Right ventricle myocardium inferior (tissue), 1 donor: ENCODE measurements at regions not wholly inside any gene's neighbourhood (a gene's known extent, or its start where the extent isn't known, plus 50 kb on each side); places are given as distances from the start of the nearest gene placed in this dataset.

Source experiments
- ATAC-seq: fragments of 200-7000 bp; cut with Tn5 transposase; one replicate; pipeline ENCODE4 v1.9.1; 2020; ENCODE audit warnings: mild to moderate bottlenecking, moderate library complexity
- DNase-seq: peaks from one replicate; pipeline ENCODE4 v3.0.0; 2021; ENCODE audit errors: missing footprints
- intact Hi-C: fragments of 100-400 bp; cut with DNase I; formaldehyde crosslinking; loops from one replicate; pipeline ENCODE4 v1.11.0; 2022
- donor health status: DM: no; HTN: yes; CAD: no; lungs with severe emphysema.

GRCh38 chr16:14341324-14342225, 270.5 kb downstream of the MRTFB start:
- no peak for DNase-seq
- intact Hi-C loops, result no loop called here
- no peak for ATAC-seq

DNA sequence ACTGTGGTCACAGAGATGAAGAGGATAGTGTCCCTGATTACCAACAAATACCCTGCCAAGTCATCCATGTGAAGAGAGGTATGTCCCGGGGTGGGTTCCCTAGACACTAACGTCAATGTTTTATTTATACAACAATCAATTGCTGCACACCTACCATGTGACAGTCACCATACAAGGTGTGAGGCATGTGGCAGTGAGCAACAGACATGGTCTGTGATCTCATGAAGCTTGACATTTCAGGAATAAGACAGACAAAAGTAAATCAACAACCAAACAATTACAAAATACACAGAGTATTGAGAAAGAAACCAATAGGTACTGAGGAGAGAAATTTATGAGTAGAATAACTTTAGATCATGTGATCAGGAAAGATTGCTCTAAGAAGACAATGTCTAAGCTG, 268.6 kb downstream of the MRTFB start:
- intact Hi-C loops, result no loop called here
- ATAC-seq, result no peak
- no peak for DNase-seq

DNA sequence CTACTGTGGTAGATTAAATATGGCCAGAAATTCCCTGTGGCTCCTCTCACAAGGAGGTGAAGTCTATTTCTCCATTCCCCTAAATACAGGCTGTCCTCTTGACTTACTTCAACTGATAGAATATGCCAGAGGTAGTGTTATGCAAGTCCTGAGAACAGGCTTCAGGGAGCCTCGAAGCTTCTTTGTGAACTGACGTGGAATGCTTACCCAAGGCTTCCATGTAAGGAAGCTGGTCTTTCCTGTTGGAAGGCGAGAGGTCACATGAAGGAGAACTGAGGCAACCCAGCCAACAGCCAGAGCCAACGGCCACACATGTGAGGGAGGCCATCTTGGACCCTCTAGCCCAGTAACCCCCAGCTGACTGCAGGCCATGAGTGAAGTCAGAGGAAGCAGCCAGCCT, 267.9 kb downstream of the MRTFB start:
- intact Hi-C loops, result no loop called here
- DNase-seq (no peak), ATAC-seq (no peak)

DNA sequence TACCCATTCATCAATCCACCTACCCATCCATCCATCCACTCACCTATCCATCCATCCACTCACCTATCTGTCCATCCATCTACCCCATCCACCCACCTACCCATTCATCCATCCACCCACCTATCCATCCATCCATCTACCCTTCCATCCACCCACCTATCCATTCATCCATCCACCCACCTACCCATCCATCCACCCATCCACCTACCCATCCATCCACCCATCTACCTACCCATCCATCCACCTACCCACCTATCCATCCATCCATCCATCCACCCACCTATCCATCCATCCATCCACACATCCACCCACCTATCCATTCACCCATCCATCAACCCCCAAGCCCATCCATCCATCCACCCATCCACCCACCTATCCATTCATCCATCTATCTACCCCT, 267.1 kb downstream of the MRTFB start:
- intact Hi-C loops, result no loop called here
- ATAC-seq, result no peak
- no peak for DNase-seq

- intact Hi-C loops, result no loop called here
- ATAC-seq, result peak; percentile 55
Observed at GRCh38 chr16:14337303-14338191, 266.4 kb downstream of the MRTFB start.

DNA sequence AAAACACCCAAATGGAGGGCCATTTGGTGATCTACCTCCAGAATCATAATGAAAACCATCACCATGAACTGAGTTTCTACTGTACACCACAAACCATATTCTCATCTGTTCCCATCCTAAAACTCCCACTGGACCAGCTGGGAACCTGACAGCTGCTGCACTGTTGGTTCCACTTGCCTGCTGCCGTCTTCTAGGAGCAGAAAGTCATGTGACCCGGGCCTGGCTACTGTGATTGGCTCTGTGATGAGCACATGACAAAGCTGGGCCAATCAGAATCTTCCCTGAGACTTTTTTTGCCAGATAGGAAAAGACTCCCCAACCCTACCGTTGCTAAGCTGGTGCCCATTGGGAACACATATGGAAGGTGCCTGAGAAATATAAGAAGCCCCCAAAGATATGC, 264.2 kb downstream of the MRTFB start:
- ATAC-seq, result no peak
- intact Hi-C loops, result no loop called here

More at GRCh38 chr16:14337303-14338191, 266.4 kb downstream of the MRTFB start:
- DNase-seq, result no peak

DNA sequence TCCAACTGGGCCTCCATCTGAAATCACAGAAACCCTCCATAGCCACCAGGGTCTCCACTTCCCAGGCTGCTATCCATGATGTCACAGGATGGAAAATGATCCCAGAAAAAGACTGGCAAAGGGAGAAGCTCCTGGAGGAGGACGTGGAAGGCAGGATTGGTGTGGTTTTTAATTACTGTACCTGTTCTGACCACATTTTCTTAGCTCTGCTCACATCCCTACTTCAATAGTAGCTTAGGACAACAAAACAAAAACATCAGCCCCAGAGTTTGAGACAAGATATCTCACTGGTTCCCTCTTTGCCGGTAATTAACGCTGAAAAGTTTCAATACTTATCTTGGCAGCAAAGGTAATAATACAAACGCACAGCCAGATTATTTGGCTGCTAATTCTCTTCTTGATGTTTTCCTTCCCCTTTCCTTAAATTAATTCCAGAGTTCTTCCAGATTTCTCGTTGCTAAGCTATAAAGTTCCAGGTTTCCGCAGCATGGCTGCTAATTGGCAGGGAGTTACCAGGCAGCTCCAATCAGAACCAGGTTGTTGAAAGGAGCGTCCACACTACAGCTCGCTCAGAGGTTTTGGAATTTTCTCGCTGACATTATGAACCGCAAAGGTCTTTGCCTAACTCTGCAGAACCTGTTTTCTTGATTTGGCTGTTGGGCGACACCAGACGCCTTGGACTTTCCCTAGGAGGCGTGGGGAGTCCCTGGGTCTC, 263.4 kb downstream of the MRTFB start:
- no peak for DNase-seq
- intact Hi-C loops, result no loop called here
- no peak for ATAC-seq

More for the DNA sequence above, 264.2 kb downstream of the MRTFB start:
- no peak for DNase-seq

DNA sequence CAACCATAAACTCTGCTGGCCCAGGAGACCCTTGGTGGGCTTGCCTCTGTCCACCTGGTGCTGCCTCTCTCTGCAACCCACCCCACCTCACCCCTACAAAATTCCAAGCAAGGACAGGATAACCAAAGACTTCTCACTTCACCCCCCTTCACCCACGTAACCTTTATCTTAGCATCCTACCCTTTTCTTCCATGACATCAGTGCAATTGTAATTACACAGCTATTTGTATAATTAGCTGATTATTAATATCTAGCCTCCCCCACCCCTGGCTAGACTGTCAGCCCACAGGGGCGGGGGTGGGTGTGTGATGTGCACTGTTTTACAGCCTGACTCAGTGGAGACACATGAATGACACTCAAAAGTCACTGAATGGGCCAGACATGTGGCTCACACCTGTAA, 262.2 kb downstream of the MRTFB start:
- DNase-seq (no peak), ATAC-seq (no peak)
- intact Hi-C loops, result no loop called here

GRCh38 chr16:14331020-14331419, 259.9 kb downstream of the MRTFB start:
- DNase-seq (no peak), ATAC-seq (no peak)
- intact Hi-C loops, result no loop called here

DNA sequence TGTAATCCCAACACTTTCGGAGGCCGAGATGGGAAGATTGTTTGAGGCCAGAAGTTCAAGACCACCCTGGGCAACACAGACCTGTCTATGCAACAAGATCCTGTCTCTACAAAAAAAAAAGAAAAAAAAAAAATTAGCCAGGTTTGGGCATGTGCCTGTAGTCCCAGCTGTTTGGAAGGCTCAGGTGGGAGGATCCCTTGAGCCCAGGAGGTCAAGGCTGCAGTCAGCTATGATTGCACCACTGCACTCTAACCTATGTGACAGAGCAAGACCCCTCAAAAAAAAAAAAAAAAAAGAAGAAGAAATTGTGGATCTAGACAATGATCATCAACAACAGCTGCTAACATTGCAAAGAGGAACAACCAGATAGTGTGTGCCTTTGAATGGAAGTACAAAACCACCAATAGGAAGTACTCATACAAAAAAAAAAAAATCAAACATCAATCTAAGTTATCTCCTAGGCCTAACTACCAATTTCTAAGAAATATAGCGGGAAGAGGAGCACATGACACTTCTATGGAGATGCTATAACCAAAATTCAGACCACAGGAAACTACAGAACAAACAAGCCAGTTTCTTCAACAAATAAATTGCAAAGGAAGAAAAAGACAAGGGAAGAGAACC, 258.7 kb downstream of the MRTFB start:
- no peak for ATAC-seq
- DNase-seq, result no peak
- intact Hi-C loops, result no loop called here

DNA sequence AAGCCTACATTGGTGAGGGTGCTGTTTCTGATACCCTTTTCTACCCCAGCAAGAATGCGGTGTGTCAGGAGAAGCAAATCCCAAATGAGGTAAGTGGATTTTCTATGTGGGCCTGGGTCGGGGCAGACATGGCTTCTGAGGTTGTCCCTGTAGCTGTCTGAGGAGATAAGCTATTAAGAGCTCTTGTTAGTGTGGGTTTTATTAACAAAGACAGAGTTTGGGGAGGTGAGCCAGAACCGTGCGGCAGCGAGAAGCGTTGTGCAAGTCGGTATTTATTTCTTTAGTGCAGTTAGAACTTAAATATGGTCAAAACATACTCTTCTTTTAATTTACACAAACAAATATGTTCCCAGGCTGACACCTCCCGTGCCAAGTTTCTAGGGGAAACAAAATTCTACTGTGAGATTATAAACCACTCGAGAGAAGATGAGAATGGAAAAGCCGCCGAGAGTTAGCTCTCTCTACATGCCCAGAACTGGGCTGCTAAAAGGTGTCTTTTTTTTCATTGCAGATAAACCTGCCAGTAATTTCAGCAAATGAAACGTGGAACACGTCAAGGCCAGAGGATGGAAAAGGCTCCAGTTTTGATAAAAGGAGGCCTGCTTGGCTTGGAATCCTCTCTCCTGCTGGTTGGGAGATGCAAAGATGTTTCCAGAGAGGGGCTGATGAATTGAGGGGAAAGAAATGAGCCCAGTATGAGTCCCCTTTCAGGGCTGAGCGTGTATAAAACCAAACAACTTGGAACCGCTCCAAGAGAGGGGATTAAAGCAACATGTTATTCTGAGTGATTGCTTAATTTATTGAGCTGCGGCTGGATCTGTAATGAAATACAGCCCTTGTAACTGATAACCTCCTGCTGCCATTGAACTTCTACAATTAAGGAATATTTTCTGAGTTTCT, 254.6 kb downstream of the MRTFB start:
- intact Hi-C loops, result no loop called here
- DNase-seq (no peak), ATAC-seq (peak; percentile 74)

DNA sequence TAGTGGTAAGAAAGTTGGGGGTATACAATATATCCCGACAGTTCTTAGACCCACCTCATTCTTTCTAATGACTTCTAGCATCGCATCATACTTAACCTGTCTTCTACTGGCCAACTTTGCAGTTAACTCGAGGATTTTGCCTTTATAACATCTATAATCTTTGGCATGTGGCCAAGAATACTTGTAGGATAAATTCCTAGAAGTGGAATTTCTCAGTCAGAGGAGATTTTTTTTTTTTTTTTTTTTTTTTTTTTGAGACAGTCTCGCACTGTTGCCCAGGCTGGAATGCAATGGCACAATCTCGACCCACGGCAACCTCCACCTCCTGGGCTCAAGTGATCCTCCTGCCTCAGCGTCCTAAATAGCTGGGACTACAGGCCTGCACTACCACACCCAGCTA, 253.5 kb downstream of the MRTFB start:
- ATAC-seq (no peak), DNase-seq (no peak)
- intact Hi-C loops, result loop anchor here (5.0 kb wide), 1 partner anchor 163 kb away; no protein-coding TSS in a partner anchor

- ATAC-seq, result no peak
- intact Hi-C loops, result loop anchor here (5.0 kb wide), 1 partner anchor 165 kb away; no protein-coding TSS in a partner anchor
- DNase-seq, result no peak
Observed at GRCh38 chr16:14322186-14322585, 251.1 kb downstream of the MRTFB start.

GRCh38 chr16:14321542-14321941, 250.4 kb downstream of the MRTFB start:
- DNase-seq (no peak), ATAC-seq (peak; percentile 81)
- intact Hi-C loops, result loop anchor here (5.0 kb wide), 1 partner anchor 166 kb away; no protein-coding TSS in a partner anchor

DNA sequence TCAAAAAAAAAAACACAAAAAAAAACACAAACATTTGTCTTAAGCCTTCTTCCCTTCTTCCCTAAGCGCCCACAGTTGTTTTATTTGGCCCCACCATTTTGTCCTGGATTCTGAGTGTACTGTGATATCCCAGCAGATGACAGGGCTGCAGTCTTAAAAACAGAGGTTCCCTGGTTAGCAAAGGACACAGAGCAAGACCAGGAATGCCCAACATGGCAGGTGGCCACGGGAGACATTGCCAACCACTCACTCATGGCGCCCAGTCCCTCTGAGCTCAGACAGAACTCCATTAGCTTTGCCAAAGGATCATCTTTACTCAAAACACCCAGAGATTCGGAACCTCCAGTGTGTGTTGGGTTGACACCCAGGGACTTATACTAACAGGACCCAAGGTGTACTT, 249.3 kb downstream of the MRTFB start:
- no peak for DNase-seq
- peak; percentile 45 for ATAC-seq
- intact Hi-C loops, result loop anchor here (5.0 kb wide), 1 partner anchor 167 kb away; no protein-coding TSS in a partner anchor
